HG02623 (cell line): ENCODE measurements at regions not wholly inside any gene's neighbourhood (a gene's known extent, or its start where the extent isn't known, plus 50 kb on each side); places are given as distances from the start of the nearest gene placed in this dataset.
"Not testable (repeated sequence)": the region's sequence is repeated elsewhere in the genome, so short reads cannot be mapped to it uniquely, and the experiment has no call there.

Source experiments
- ATAC-seq: cut with Tn5 transposase; IDR thresholded peaks from one replicate; pipeline ENCODE4 v1.9.1; 2021; ENCODE audit warnings: moderate library complexity; ENCODE audit not compliant: unreplicated experiment

- no peak for ATAC-seq
Observed at GRCh38 chr2:198652461-198652860, 805.3 kb downstream of the SATB2 start.

- no peak for ATAC-seq
Observed at GRCh38 chr2:198645816-198646215, 811.9 kb downstream of the SATB2 start.

GRCh38 chr2:198641161-198641560, 816.6 kb downstream of the SATB2 start:
- no peak for ATAC-seq

- no peak for ATAC-seq
Observed at GRCh38 chr2:198640463-198640862, 817.3 kb downstream of the SATB2 start.

- no peak for ATAC-seq
Observed at GRCh38 chr2:198639580-198639979, 818.2 kb downstream of the SATB2 start.

- ATAC-seq: no peak
Observed at GRCh38 chr2:198638577-198638976, 819.2 kb downstream of the SATB2 start.

GRCh38 chr2:198630384-198630783, 826.0 kb downstream of the PLCL1 start:
- ATAC-seq: no peak

GRCh38 chr2:198628596-198628995, 824.2 kb downstream of the PLCL1 start:
- no peak for ATAC-seq

- no peak for ATAC-seq
Observed at GRCh38 chr2:198622986-198623730, 818.8 kb downstream of the PLCL1 start.

- ATAC-seq: peak; percentile 48
Observed at GRCh38 chr2:198615972-198616371, 811.6 kb downstream of the PLCL1 start.

GRCh38 chr2:198611201-198611600, 806.8 kb downstream of the PLCL1 start:
- no peak for ATAC-seq

GRCh38 chr2:198604599-198604998, 800.2 kb downstream of the PLCL1 start:
- no peak for ATAC-seq

- ATAC-seq: not testable (repeated sequence)
Observed at GRCh38 chr2:198602986-198603385, 798.6 kb downstream of the PLCL1 start.

GRCh38 chr2:198597648-198598047, 793.3 kb downstream of the PLCL1 start:
- no peak for ATAC-seq

GRCh38 chr2:198596985-198597384, 792.6 kb downstream of the PLCL1 start:
- no peak for ATAC-seq

- no peak for ATAC-seq
Observed at GRCh38 chr2:198595721-198596120, 791.3 kb downstream of the PLCL1 start.

GRCh38 chr2:198591586-198591985, 787.2 kb downstream of the PLCL1 start:
- ATAC-seq: no peak

GRCh38 chr2:198587741-198588140, 783.3 kb downstream of the PLCL1 start:
- ATAC-seq: no peak

GRCh38 chr2:198587240-198587639, 782.8 kb downstream of the PLCL1 start:
- no peak for ATAC-seq

- ATAC-seq: no peak
Observed at GRCh38 chr2:198571393-198571792, 767.0 kb downstream of the PLCL1 start.

GRCh38 chr2:198558176-198558575, 753.8 kb downstream of the PLCL1 start:
- ATAC-seq: no peak

- no peak for ATAC-seq
Observed at GRCh38 chr2:198546122-198546521, 741.7 kb downstream of the PLCL1 start.

GRCh38 chr2:198545411-198545810, 741.0 kb downstream of the PLCL1 start:
- ATAC-seq: no peak
